Erythroblast (primary cell): ENCODE measurements at regions not wholly inside any gene's neighbourhood (a gene's known extent, or its start where the extent isn't known, plus 50 kb on each side); places are given as distances from the start of the nearest gene placed in this dataset.

Source experiments
- DNase-seq, 2 experiments: peaks; one replicate each; lab custom pipeline; 2025; lab: John Stamatoyannopoulos, UW
- GATA1 ChIP-seq: IDR thresholded peaks from 2 replicates; pipeline ENCODE4 v1.6.1; 2011; ENCODE audit warnings: low read depth, mild to moderate bottlenecking, control low read depth, low read length, moderate library complexity
- POLR2A ChIP-seq: IDR thresholded peaks from 2 replicates; pipeline ENCODE4 v1.6.1; 2011; ENCODE audit warnings: mild to moderate bottlenecking, low read length

DNA sequence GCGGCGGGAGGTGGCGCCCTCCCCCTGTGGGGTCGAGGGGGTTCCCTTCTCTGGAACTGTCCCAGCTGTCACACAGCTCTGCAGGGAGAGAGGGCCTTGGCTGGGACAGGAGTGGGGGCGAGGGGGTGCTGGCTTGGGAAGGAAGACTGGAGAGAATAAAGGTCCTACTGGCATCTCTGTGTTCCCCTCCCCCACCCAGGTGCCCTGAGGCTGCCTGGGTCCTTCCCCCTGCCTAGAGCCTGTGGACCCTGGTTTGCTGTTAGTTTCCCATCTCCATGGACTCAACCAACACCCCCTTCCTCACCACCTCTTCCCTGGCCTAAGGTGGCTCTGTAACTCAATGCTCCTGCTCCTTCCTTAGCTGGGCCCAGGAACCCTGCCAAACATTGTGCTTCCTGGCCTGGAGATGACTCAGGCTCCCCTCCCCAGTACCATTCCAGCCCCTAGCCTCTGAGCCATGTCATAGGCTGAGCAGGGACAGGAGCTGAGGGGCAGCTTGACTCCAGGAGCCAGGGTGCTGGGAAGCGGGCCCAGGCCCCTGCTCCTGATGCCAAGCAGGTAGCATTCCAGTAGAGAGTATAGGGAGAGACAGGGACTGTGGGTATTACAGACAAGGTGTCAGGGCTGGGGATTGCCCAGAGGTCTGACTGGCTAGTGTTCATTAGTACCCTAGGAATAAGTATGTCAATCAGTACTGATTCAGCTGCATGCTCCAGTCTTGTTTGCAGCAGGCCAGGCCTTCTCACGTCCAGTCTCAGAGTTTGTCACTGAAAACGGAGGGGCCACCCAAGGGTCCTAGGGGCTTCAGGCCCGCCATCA is 100.7 kb downstream of the EFNB1 start:
- no peak for TF ChIP-seq POLR2A
- TF ChIP-seq GATA1 = no peak
- DNase-seq = no peak

DNA sequence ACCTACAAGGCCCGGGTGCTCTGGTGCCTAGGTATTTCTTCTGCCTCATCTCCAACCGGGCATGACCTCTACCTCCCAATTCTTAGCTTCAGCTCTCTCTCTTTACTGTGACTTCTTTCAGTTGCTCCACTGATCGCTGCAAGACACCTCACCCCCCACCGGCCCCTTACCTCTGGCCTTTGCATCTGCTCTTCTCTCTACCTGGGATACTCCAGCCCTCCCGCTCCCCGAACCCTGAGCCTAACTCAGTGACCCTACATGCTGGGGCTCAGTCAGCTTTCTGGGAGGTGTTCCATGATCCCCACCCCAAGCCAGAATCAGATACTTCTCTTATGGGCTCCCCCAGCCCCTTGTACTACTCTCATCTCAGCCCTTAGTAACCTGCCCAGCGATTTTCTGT is 99.6 kb downstream of the EFNB1 start:
- TF ChIP-seq POLR2A (no peak), GATA1 (no peak)
- no peak for DNase-seq

DNA sequence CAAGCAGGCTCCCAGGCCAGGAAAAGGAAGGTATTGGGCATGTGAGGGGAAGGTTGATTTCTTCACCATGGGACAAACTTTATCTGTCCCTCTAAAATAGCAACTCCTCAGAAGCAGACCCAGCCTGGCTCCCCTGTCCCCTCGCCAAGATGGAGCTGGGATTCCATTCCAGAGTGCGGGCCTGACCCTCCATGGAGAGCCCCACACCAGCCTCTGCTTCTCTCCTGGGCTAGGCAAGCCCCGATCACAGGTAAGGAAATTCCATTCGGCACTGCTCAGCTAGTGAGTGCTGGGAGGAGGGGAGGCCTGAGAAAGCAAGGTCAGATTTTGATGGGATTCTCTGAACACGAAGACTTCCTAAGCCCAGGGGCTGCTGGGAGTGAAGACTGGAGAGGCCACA is 98.4 kb downstream of the EFNB1 start:
- DNase-seq = no peak
- no peak for TF ChIP-seq GATA1
- no peak for TF ChIP-seq POLR2A

DNA sequence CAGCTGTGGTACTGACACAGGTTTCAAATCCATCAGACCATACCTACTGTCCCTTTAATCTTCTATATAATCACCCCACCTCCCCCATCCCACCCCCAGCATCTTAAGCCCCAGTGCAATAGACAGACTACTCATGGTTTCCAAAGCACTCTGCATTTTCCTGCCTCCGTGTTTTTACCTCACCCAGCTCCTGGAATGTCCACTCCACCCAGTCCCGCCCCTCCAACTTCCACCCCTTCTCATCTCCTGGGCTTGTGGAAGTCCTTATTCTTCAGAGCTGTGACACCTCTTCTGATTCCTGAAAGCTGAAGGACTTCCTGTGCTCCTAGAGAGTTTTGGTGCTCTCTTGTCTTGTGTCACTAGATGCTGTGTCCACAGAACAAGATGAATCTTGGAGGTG is 94.3 kb downstream of the EFNB1 start:
- DNase-seq = no peak
- TF ChIP-seq GATA1 (no peak), POLR2A (no peak)

DNA sequence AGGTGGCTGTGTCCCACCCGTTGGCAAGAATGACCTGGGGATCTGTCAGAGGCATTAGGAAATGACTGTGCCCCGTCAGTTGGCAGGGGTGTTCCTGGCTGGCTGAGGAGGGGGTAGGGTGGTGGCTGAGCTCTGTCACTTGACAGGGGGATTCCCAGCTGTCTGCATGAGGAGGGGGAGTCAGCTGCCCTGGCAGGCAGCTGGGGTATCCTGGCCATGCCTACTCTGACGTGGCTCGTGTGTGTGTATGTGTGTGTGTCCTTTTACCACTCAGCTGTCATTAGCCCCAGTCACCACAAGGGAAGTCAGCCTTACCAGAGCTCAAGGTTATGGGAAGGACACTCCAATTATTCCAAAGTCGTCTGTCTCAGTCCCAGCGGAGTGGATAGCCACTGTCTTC is 93.2 kb downstream of the EFNB1 start:
- no peak for DNase-seq
- no peak for TF ChIP-seq POLR2A
- TF ChIP-seq GATA1 = no peak

DNA sequence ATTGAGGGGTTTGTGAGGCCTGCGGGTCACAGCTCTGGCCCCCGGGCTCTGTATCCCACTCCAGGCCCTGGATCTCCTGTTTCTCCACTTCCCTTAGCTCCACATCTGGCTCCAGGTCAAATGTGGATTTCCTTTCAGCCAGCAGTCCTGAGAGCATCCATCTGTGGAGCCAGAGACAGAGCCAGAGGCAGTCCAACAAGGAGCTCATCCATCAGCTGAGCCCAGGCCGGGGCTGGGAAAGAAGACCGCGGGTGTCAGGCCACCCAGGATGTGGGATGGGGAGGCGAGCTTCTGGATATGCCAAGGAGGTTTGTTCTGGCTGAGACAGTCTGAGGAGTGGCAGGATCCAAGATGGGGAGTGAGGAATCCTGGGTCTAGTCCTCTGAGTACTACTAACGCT is 91.7 kb downstream of the EFNB1 start:
- DNase-seq = no peak
- TF ChIP-seq GATA1 (no peak), POLR2A (no peak)

DNA sequence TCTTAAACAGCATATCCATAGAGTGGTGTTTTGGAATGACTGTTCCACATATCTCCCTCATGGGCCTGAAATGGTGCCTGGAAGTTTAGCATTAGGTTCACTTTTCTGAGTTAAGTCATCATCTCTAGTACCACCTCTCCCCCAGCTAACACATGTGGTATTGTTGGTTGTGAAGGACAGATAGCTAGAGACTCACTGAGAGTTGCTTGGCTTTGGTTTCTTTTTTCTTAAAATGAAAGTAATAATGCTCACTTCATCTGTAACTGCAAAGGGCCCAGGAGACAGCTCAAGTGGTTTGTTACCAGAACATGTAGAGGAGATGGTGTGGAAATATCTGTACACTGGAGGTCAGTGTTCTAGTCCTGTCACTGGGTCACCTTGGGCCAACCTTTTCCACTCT is 90.9 kb downstream of the EFNB1 start:
- no peak for DNase-seq
- TF ChIP-seq POLR2A (no peak), GATA1 (no peak)

DNA sequence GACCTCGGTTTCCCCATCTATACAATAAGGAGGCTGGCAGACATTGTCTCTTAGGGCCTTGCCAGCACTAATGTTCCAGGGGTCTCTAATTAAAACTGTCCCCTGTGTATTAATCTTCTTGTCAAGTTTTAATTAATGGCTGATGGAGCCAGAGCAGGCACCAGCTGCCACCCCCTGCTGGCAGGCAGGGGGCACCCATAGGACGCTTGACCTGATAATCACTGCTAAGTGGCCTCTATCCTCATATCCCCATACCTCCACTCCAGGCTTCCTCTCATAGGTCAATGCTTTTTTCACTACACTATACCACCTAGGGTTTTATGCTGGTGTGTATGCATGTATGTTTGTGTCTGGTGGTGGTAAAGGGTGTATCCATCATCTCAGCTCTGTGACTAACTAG is 89.4 kb downstream of the EFNB1 start:
- no peak for DNase-seq
- TF ChIP-seq POLR2A (no peak), GATA1 (no peak)

DNA sequence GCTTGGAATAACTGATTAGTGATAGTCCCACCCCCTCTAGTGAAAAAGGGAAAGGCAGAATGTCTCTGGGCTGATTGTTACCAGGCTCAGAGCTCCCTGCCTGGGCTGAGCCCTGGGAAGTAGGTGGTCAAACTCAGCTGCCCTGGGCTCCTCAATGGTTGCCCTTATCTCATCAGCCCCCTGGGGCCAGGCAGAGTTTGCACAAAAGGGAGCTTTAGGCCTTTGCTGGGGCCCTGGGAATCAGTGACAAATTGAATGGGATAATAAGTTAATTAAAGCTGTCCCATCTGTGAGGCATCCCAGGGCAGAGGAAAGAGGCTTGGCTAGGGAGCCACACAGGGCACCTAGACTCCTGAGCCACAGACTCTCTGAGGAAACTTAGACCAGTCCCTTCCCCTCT is 89.0 kb downstream of the EFNB1 start:
- TF ChIP-seq POLR2A = no peak
- peak in 1 of 2 experiments; percentile 6 for DNase-seq

DNA sequence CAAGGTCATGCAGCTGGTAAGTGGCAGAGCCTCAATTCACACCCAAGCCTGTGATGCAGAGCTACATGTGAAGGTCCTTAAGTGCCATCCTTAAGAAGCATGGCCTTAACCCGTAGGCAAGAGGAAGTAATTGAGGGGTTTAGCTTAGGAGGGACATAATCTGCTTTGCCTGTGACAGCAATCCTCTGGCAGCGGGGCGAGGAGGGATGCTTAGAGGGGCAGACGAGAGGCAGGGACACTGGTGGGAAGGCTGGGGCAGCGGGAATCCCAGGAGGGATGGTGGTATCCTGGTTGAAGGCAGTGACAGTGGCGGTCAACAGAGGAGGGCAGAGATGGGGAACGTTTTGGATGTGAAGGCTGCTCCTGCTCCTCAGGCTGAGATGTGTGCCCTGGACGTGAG is 88.1 kb downstream of the EFNB1 start:
- no peak for TF ChIP-seq POLR2A
- no peak for TF ChIP-seq GATA1

DNA sequence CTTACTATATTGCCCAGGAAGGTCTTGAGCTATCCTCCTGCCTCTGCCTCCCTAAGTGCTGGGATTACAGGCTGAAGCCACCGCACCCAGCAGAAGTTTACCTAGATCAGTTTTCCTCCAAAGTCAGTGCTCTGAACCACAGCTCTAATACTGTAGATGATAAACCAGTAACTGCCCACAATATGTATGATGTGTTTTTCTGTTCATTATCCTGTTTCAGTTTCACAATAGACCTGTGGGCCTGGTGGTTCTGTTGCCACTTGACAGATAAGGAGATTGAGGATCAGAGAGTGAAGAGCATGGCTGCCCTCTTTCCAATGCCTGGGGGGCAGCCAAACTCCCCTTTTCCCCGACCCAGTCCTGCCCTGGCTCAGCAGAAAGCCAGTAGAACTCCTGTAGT is 87.0 kb downstream of the EFNB1 start:
- TF ChIP-seq GATA1 (no peak), POLR2A (no peak)
- no peak for DNase-seq

More for the DNA sequence above, 88.1 kb downstream of the EFNB1 start:
- no peak for DNase-seq

DNA sequence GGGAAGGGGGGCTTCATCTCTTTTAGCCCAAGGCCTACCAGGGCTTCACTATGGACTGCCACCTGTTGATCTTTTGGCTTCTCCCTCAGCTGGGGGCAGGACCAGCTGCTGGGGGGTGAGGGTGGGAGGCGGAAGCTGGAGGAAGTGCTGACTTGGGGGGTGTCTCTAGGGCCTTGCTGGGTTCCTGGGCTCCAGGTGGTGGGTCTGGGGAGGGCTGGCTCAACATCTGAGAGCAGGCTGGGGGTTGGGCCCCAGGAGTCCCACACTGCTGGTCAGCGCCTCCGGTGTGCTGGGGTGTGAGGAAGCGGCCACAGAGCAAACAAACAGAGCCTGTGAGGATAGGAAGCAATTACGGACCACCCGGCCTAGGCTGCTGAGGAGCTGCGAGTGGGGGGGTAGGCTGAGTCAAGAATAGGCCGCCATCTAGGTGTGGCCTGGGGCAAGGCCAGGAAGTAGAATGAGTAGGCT is 85.7 kb downstream of the EFNB1 start:
- TF ChIP-seq POLR2A (no peak), GATA1 (no peak)
- no peak for DNase-seq

DNA sequence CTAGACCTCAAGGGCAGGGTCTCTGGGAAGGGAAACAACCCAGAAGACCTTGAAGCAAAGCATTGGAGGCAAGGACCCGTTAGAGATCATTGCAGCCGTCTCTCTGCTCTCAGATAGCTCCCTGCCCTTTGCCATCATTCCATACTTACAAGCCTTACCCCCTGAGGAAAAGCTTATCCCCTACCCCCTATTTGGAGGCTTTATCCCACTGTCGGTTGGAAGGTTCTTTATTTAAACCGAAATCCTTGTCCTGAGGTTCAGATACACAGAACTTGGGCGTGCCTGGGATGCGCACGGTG is 84.4 kb downstream of the EFNB1 start:
- TF ChIP-seq GATA1 = no peak
- TF ChIP-seq POLR2A = no peak
- DNase-seq = no peak

DNA sequence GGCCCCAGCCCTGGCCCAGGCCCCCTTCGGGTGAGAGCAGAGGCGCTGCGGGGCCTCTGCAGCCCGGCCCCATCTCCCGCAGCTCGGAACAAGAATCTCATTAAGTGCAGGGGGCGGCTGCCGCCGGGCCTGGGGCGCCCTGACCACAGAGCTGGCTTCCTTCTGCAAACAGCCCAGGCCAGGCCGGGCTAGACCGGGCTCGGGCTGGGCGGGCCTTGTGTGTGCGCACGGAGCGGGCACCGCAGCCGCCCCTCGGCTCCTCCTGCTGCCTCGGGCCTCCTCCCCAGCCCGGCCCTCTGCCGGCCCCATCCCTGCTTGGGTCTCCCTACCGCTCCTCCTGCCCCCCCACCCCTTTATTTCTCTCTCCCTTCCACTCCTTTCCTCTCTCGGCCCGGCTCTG is 83.3 kb downstream of the EFNB1 start:
- TF ChIP-seq POLR2A (no peak), GATA1 (no peak)
- DNase-seq = no peak
